Colon (tissue), 2 donors: ENCODE measurements at regions not wholly inside any gene's neighbourhood (a gene's known extent, or its start where the extent isn't known, plus 50 kb on each side); places are given as distances from the start of the nearest gene placed in this dataset.
A peak's percentile ranks its signal among the peaks of the same experiment; 100 is the strongest.

Experiments
- FAIRE-seq: peaks from 2 replicates; lab custom pipeline; 2012; peaks lifted over from hg19 to GRCh38; lab: Jason Lieb, UNC
- donor health status: control.
- donor health status: control.

GRCh38 chrX:4851534-4851933, 1138.1 kb upstream of the PRKX start:
- FAIRE-seq: no peak

GRCh38 chrX:4850312-4850711, 1136.9 kb upstream of the PRKX start:
- no peak for FAIRE-seq

GRCh38 chrX:4844376-4844775, 1130.9 kb upstream of the PRKX start:
- FAIRE-seq: no peak

- no peak for FAIRE-seq
These were observed 1127.8 kb upstream of the PRKX start for GRCh38 chrX:4841216-4841745.

- FAIRE-seq: peak; percentile 94
These were observed 1118.1 kb upstream of the PRKX start for GRCh38 chrX:4831574-4831973.

GRCh38 chrX:4830880-4831557, 1117.6 kb upstream of the PRKX start:
- no peak for FAIRE-seq

GRCh38 chrX:4825550-4825949, 1112.1 kb upstream of the PRKX start:
- no peak for FAIRE-seq

- FAIRE-seq: no peak
These were observed 1096.1 kb upstream of the PRKX start for GRCh38 chrX:4809571-4809970.

- FAIRE-seq: no peak
These were observed 1092.1 kb upstream of the PRKX start for GRCh38 chrX:4805502-4805901.

- FAIRE-seq: no peak
These were observed 1087.3 kb upstream of the PRKX start for GRCh38 chrX:4800756-4801155.

- no peak for FAIRE-seq
These were observed 1074.5 kb upstream of the PRKX start for GRCh38 chrX:4787971-4788370.

GRCh38 chrX:4764888-4765287, 1051.4 kb upstream of the PRKX start:
- no peak for FAIRE-seq

- FAIRE-seq: no peak
These were observed 1048.7 kb upstream of the PRKX start for GRCh38 chrX:4762196-4762595.

GRCh38 chrX:4754878-4755604, 1041.6 kb upstream of the PRKX start:
- no peak for FAIRE-seq

- no peak for FAIRE-seq
These were observed 1027.6 kb upstream of the PRKX start for GRCh38 chrX:4741024-4741423.

GRCh38 chrX:4735299-4735698, 1021.9 kb upstream of the PRKX start:
- no peak for FAIRE-seq

GRCh38 chrX:4710618-4711433, 997.4 kb upstream of the PRKX start:
- FAIRE-seq: no peak

GRCh38 chrX:4708970-4709760, 995.7 kb upstream of the PRKX start:
- FAIRE-seq: no peak

- no peak for FAIRE-seq
These were observed 993.5 kb upstream of the PRKX start for GRCh38 chrX:4706961-4707360.

- FAIRE-seq: no peak
These were observed 977.1 kb upstream of the PRKX start for GRCh38 chrX:4690521-4690920.

GRCh38 chrX:4682636-4683035, 969.2 kb upstream of the PRKX start:
- no peak for FAIRE-seq

GRCh38 chrX:4675686-4676300, 962.3 kb upstream of the PRKX start:
- FAIRE-seq: no peak
